DMS153 treated with DMSO at 0.1 percent for 48 hours (cell line): ENCODE measurements at regions not wholly inside any gene's neighbourhood (a gene's known extent, or its start where the extent isn't known, plus 50 kb on each side); places are given as distances from the start of the nearest gene placed in this dataset.

Experiments used
- DNase-seq: peaks from one replicate; lab custom pipeline; 2025; ENCODE audit not compliant: unreplicated experiment; lab: John Stamatoyannopoulos, UW

DNA sequence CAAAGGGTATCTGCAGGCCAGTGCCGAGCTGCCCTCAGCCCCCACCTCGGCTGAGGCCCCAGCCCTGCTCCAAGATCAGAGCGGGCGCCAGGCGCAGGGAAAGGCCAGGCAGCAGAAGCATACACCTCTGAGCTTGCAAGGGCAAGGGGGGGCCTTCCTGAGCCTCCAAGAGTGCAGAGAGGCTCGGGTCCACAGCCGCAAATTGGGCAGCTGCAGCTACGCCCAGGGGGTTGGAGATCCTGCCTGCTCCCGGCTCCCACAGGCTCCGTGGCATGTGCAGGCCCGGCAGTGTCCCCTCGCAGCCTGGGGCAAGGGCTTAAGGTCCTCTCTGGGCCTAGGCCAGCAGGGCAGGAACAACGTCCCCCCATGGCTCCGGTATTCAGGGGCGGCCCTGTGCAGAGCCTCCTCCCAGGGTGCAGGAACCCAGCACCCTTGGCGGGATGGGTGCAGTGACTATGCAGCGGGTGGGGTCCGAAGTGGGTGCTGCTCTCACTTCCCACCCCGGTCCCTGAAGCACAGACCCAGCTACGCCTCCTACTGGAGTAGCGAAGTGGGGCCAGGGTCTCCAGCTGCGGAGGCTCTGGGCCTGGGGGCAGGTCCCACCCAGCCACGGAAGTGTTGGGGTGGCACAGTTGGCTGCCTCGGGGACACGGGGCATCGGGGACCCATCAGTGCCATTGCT is 120.2 kb upstream of the TMEFF2 start:
- no peak for DNase-seq

DNA sequence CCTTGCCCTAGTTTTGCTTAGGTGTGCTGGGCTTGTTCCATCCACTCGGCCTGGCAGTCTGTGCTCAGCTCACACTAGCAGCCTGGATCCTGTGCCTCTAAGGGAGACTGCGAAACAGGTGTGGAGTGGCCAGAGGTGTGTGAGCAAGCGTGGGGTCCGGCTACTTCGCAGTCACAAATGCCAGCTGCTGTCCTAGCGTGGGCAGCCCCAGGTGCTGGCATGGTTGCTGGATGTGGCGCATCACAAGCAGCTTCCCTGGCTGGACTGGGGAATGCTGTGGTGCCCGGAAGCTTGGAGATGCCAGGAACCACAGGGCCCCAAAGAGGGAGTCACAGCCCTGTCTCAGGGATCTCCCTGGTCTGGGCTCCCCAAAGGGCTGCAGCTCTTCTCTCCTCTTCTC is 119.0 kb upstream of the TMEFF2 start:
- DNase-seq, result no peak

DNA sequence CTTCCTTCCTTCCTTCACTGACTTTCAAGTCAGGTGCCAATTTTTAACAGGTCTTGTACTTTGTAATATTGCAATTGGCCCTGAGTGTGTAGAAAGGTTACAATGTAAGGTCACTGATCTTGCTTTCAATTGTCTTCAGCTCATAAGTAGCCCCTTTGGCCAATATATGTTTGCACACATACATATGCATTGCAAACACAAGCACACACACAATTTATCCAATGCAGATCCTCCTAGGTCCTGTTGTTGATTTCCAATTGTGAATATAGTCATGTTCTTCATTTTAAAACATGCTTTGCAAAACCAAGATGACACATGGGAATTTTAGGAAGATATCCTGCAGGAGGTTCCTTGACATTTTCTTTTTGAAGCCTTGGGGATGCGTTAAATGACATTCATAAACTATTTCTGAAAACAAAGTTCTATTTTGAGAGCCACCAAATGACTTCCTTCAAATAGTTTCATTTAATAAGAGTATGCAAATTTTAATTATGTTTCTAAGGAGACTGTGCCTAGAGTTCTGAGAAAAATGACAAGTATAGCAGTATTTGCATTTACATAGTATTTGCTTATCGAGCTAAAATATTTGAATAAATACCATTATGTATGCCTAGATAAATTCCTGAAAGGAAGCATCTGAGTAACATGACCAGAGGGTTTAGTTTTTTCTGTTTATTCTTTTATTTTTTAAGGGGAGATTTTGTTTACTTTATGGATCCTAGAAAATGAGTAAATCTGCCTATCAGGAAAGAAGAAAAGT is 117.1 kb upstream of the TMEFF2 start:
- no peak for DNase-seq

DNA sequence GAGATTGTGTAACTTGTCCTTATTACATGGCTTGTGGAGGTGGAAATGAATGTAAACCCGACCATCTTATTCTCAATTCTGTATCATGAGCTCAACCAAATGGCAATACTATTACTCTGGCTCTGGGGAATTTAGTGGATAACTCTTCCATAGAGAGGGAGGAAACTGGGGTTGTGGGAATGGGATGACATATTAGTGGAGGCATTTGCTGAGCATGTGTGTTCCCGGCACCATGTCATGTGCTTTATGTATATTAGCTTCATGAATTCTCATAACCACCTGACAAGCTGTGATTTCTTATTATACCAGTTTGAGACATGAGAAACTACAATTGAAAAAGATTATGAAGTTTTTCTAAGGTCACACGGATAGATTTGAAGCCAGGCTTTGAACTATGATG is 112.8 kb upstream of the TMEFF2 start:
- no peak for DNase-seq

DNA sequence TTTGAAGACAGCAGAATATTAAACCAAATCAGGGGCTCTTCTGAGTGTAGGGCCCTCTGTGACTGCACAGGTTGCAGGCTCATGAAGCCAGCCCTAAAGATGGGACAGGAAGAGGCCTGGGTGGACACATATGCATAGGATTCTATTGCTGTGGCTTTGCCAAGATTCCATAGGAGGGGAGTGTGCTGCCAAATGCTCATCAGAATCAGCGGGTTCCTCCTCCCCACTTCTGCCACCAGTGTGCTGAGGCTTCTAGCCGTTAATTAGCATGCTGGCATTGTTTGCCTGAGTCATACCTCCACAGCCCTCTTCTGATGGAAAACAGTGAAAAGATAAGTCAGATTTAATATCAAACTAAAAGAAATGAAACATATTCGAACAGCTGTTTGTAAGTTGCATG is 103.9 kb upstream of the TMEFF2 start:
- DNase-seq, result no peak

DNA sequence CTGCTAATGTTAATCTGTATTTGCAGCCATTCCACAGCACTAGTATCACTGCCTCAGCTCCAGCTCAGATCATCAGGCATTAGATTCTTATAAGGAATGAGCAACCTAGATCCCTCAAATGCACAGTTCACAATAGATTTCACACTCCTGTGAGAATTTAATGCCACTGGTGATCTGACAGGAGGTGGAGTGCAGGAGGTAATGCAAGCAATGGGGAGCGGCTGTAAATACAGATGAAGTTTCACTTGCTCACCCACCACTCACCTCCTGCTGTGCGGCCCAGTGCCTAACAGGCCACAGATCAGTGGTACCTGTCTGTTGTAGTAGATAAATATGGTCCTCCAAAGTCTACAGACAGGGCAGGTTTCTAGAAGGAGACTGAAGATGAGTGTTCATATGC is 97.7 kb upstream of the TMEFF2 start:
- no peak for DNase-seq

DNA sequence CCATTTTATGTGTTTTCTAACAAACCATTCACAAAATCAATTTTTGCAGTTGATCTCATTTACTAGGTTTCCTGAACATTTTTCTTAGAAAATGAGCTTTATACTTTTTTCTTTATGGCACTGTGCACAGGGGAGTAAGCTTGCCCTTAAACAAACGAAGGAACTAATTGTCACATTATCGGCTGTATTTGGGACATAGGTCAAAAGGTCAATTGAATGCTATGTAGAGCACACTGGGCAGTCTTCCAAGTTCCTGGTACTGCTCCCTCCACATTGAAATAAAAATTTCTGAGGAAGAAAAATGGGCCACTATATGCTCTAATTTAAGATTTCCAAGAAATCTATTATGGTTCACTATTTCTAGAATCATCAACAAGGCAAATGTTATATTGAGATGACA is 93.6 kb upstream of the TMEFF2 start:
- DNase-seq, result peak; percentile 2

DNA sequence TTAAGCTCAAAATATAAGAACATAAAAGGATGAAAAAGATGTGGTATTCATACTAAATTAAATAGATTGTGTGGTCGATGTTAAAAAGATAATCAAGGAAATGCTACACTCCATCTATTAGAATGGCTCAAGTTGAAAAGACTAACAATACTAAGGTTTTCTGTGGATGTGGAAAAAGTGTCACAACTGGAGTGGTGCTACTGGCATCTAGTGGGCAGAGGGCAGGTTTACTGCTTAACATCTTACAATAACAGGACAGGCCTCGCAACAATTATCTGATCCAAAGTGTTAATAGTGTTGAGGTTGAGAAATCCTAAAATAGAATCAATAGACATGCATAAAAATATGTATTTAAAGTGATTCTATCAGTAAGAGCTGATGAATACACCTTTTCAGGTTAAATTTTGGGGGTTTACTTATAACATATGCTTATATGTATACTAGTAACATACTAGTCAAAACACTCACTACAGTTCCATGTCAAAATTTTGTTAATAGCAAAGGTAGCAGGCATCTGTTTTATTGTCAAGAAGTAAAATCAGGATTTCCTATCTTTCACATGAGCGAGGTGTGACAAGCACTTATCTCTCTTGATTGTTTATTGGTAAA is 91.5 kb upstream of the TMEFF2 start:
- DNase-seq, result peak; percentile 13

DNA sequence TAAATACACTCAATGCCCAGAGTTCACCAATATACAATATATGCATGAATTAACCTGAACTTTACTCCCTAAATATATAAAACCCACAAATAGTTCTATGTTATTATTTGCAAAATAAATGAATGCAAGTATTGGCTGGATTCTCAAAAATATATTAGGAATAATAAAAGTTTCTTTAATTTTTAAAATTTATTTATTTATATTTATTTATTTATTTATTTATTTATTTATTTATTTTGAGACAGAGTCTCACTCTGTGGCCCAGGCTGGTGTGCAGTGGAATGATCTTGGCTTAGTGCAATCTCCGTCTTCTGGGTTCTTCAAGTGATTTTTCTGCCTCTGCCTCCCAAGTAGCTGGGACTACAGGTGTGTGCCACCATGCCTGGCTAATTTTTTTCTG is 88.7 kb upstream of the TMEFF2 start:
- DNase-seq, result no peak

DNA sequence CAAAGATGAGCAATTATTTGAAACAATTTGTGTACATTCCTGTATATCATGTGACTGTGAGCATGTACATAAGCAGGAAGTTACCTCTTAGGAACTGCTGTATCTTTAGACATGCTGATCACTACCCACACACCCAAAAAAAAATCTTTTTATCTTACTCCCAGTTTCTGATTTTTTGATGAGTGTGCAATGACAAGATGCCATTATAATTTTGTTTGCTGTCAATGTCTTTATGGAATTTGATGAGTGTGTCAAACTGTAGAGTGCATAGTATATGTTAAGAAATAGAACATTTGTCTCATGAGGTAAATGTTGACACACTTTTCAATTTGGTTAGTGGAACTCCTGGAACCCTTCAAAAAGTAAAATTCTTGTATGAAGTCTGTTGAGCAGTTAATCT is 84.0 kb upstream of the TMEFF2 start:
- no peak for DNase-seq

DNA sequence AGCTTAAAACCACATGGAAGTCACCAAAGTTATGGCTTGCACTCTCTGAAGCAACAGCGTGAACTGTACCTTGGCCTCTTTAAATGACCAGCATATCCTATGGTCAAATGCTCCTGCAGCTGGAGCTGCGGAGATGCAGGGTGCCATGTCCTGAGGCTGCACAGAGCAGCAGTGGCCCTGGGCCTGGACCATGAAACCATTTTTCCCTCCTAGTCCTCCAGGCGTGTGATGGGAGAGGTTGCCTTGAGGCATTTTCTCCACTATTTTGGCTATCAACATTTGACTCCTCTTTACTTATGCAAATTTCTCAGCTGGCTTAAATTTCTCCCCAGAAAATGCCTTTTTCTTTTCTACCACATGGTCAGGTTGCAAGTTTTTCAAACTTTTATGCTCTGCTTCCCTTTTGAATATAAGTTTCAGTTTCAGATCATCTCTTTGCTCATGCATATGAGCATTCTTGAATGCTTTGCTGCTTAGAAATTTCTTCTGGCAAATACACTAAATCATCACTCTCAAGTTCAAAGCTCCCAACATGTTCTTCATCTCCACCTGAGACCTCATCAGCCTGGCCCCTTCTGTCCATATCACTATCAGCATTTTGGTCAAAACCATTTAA is 82.9 kb upstream of the TMEFF2 start:
- DNase-seq, result no peak

DNA sequence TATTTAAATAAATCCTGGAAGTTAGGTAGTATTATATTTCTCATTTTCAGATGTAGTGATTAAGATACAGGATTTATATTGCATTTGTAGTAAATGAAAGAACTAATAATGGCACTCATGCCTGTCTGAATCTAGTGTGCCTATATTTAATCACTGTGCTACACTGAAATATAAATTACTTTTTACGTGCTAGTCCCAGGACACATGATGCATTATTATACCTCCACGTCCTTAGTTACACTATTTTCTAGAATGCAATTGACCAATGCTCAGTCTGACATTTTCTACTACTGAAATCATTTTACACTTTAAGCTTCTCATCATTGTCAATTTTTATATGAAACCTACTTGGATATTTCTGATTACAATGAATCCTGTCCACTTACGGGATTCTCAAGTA is 80.9 kb upstream of the TMEFF2 start:
- no peak for DNase-seq

DNA sequence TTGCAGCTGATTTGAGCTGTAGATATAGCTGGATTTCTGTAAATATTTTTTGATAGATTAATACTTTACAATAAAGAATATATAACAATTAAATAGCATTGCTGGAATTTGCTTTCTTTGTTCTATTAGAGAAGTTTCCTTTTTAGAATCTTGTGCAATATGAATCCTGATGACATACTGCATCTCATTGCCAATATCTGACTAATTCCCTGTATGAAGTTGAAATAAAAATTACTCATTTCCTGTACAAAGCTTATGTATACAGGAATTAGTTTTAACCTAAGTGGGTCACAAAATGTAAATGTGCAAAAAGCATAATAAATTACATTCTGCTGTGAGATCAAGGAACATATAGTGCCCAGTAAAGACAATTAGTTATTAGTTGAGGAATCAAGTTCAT is 72.8 kb upstream of the TMEFF2 start:
- DNase-seq, result no peak

DNA sequence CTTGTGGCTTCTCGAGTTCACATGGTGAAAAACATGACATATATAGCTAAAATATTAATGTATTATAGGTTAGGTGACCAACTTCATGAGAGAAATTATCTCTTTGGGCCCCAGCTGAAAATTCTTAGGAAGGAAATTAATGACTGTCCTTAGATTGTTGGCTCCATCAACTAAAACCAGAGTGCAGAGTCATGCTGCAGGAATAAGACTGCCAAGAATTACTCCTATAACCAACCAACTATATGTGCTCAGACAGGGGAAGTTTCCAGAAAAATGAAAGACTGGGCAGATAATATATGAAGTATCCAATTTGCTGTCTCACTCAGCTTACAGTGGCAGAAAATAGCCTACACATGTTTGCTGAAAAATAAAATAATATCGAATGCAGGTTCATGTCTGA is 71.0 kb upstream of the TMEFF2 start:
- no peak for DNase-seq

DNA sequence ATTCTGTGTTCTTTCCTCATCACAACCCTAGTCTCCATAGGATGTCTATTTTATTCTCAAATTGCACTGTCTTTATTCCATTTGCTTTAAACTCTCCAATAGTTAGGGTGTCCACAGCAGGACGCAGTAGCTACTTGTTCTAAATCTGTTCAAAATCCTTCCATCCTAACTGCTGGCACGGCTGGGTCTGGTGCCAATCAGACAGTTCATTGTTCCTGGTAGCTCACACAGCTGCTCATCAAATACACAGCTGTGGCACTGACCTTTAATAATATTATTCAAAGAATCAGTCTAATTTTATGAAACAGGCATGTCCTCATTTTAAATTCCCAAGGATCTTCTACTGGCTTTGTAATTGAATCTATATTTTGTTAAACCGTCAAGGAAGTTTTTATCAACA is 59.7 kb upstream of the TMEFF2 start:
- DNase-seq, result no peak

DNA sequence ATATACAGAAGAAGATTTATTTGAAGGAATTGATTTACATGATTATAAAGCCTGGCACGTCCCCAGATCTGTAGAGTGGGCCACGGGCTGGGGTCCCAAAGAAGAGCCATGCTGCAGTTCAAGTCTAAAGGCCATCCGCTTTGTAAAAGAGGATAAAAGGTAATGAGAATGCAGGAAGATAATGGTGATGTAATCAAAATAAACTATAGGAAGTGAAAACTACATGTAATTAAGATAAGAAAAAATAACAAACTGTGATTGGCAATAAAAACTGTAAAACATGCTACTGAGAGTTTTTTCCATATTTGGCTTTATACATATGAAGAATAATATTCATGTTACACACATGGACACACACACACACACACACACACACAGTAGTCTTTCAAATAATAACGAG is 59.0 kb upstream of the TMEFF2 start:
- no peak for DNase-seq

DNA sequence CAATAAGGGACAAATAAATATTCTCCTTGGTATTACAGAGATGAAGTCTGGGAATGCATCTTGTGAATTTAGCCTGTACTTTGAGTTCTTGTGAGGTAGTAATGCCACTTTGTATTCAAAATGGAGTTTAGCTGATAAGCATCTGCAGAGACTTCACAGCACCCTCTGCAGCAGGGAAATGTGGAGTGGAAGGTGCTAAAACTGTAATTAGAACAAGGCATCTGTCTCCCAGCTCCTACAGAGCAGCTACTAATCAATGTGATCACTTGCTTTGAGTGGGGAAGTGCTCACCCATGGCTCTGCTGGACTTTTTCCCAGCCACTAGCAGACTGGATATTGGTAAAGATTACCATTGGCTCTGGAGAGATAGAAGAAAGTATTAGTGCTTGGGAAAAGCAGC is 56.2 kb upstream of the TMEFF2 start:
- no peak for DNase-seq

DNA sequence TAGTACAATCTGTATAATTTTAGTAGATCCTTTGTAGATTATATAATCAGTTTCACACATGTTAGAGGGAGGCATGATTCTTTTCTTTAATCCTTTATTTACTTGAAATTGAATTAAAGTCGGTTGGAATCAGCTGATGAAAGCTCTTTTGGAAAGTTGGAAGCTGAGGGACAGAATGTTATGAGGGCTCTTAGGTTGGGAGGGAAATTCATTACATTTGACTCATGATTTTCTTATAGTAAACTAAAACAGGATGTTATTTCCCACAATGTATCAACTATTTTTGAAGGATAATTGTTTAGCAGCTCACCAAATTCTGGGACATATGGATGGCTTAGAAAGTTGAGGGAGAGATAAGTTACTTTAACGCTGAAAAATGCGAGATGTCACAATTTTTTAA is 52.7 kb upstream of the TMEFF2 start:
- no peak for DNase-seq

DNA sequence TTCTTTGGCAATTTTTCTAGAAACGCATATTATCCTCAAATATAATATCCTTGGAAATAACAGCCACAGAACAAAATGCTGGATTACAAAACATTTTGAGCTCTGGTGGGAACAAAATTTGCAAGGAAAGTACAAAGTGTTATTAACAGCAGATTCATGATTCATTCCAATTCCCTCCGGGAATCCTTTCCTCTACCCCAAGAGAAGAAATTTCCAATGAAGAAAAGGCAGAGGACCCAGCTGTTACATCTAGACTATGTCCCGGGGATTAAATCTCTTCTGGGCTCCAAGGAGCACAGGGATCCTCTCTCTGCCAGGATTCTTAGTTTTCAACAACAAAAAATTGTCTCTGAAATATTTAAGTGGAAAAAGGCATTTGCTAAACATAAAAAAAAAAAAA is 51.6 kb upstream of the TMEFF2 start:
- DNase-seq, result no peak

DNA sequence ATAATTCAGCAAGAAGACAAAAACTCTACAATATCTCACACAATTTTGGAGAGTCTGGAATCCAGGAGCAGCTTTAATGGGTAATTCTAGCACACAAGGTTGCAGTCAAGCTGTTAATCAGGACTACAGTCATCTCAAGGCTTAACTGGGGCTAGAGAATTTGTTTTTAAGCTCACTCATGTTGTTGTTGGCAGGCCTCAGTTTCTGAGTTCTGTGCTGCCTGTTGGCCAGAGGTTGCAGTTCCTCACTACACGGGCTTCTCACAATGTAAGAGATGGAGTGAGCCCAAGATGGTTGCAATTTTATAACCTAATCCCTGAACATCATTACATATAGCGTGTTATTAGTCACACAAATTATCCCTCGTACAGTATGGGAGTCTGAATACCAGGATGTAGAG is 50.6 kb upstream of the TMEFF2 start:
- no peak for DNase-seq
